HG03025 (cell line): ENCODE measurements at regions not wholly inside any gene's neighbourhood (a gene's known extent, or its start where the extent isn't known, plus 50 kb on each side); places are given as distances from the start of the nearest gene placed in this dataset.
A peak's percentile ranks its signal among the peaks of the same experiment; 100 is the strongest.
"Not testable (repeated sequence)": the region's sequence is repeated elsewhere in the genome, so short reads cannot be mapped to it uniquely, and the experiment has no call there.

Source experiments
- ATAC-seq: cut with Tn5 transposase; IDR thresholded peaks from one replicate; pipeline ENCODE4 v1.9.1; 2021; ENCODE audit warnings: mild to moderate bottlenecking, moderate library complexity; ENCODE audit not compliant: unreplicated experiment, low FRiP score

- ATAC-seq: no peak
These were observed 69.8 kb downstream of the IGSF1 start for GRCh38 chrX:131219271-131219670.

- no peak for ATAC-seq
These were observed 71.1 kb downstream of the IGSF1 start for GRCh38 chrX:131217989-131218388.

- ATAC-seq: peak; percentile 73
These were observed 72.3 kb downstream of the IGSF1 start for GRCh38 chrX:131216828-131217227.

- ATAC-seq: no peak
These were observed 75.7 kb downstream of the IGSF1 start for GRCh38 chrX:131213400-131213799.

GRCh38 chrX:131202766-131203165, 86.3 kb downstream of the IGSF1 start:
- ATAC-seq: no peak

- no peak for ATAC-seq
These were observed 87.1 kb downstream of the IGSF1 start for GRCh38 chrX:131201986-131202385.

GRCh38 chrX:131199091-131199490, 90.0 kb downstream of the IGSF1 start:
- ATAC-seq: no peak

GRCh38 chrX:131187206-131187605, 101.9 kb downstream of the IGSF1 start:
- no peak for ATAC-seq

GRCh38 chrX:131170148-131170547, 112.0 kb downstream of the ARHGAP36 start:
- no peak for ATAC-seq

GRCh38 chrX:131163645-131164044, 105.5 kb downstream of the ARHGAP36 start:
- not testable (repeated sequence) for ATAC-seq

GRCh38 chrX:131157656-131158055, 99.5 kb downstream of the ARHGAP36 start:
- ATAC-seq: not testable (repeated sequence)

- ATAC-seq: no peak
These were observed 88.6 kb downstream of the ARHGAP36 start for GRCh38 chrX:131146702-131147101.
